ENCODE measurements at regions not wholly inside any gene's neighbourhood (a gene's known extent, or its start where the extent isn't known, plus 50 kb on each side); places are given as distances from the start of the nearest gene placed in this dataset.

DNA sequence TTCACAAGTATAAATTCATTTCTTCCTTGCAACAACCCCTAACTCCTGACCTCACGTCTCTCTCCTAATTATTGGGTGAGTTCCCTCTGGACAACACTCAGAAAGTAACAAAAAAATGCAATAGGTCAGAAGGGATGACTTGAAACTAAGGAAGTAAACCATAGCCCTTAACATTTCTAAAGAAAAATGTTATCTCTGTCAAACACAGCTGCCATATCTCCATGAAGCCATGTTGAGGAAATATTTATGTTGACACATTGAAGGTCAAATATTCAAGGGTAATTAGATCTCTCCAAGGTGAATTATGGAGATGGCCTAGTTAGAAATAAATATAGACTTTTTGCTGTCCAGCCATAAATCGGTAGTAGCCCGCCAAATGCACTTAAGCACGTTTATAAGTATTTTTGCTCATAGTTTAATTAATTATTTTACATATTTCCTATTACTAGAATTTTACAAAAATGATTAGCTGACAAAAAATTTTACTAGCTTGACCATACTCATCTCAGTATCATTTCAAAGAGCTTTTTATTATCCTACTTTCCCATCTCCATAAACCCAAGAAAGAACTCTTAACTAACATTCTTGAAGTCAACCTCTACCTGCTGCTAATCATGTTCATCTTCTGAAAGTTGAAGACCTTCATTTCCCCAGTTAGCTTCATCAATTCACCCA, 160.1 kb upstream of the PKN2 start:
- TF ChIP-seq, protein P1, sequence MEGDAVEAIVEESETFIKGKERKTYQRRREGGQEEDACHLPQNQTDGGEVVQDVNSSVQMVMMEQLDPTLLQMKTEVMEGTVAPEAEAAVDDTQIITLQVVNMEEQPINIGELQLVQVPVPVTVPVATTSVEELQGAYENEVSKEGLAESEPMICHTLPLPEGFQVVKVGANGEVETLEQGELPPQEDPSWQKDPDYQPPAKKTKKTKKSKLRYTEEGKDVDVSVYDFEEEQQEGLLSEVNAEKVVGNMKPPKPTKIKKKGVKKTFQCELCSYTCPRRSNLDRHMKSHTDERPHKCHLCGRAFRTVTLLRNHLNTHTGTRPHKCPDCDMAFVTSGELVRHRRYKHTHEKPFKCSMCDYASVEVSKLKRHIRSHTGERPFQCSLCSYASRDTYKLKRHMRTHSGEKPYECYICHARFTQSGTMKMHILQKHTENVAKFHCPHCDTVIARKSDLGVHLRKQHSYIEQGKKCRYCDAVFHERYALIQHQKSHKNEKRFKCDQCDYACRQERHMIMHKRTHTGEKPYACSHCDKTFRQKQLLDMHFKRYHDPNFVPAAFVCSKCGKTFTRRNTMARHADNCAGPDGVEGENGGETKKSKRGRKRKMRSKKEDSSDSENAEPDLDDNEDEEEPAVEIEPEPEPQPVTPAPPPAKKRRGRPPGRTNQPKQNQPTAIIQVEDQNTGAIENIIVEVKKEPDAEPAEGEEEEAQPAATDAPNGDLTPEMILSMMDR (conservative IDR thresholded peaks at IDR 0.05 in 1 of 2, IDR thresholded peaks at IDR 0.05 in 1 of 2; ENCODE audit: extremely low read depth in 1 of 2, insufficient read depth in 1 of 2, low read depth in 1 of 2, low read length in 2 of 2): no peak
- no peak for TF ChIP-seq EZH2 (IDR thresholded peaks at IDR 0.05; ENCODE audit: borderline replicate concordance, low read length)
